Tibial nerve (tissue), 4 donors: ENCODE measurements at regions not wholly inside any gene's neighbourhood (a gene's known extent, or its start where the extent isn't known, plus 50 kb on each side); places are given as distances from the start of the nearest gene placed in this dataset.
"Not testable (repeated sequence)": the region's sequence is repeated elsewhere in the genome, so short reads cannot be mapped to it uniquely, and the experiment has no call there.

Experiments
- DNase-seq, 2 donors: peaks; one replicate each; pipeline ENCODE4 v3.0.0-alpha.2; 2019; ENCODE audit warnings: low spot score in 2 of 2
- H3K27ac ChIP-seq, 4 donors: fragments of 200-600 bp; sonication (generic) in 3 of 4; one replicate each; pipeline ENCODE4 v1.5.1; 2017 to 2019; ENCODE audit warnings: mild to moderate bottlenecking in 1 of 4
- H3K27me3 ChIP-seq, 2 donors: fragments of 200-600 bp; sonication (generic) in 1 of 2; one replicate each; pipeline versions ENCODE4 v1.5.1 to v1.6.0; 2017 to 2019
- H3K36me3 ChIP-seq, 3 donors: fragments of 200-600 bp; sonication (generic); one replicate each; pipeline ENCODE4 v1.5.1; 2018 to 2019
- H3K4me1 ChIP-seq, 4 donors: fragments of 200-600 bp; sonication (generic) in 3 of 4; one replicate each; pipeline ENCODE4 v1.5.1; 2017 to 2019
- H3K4me3 ChIP-seq, 4 donors: fragments of 200-600 bp; sonication (generic) in 3 of 4; one replicate each; pipeline ENCODE4 v1.5.1; 2017 to 2019; ENCODE audit warnings: mild to moderate bottlenecking in 1 of 4, moderate library complexity in 1 of 4
- H3K9me3 ChIP-seq, 4 donors: fragments of 200-600 bp; sonication (generic) in 3 of 4; one replicate each; pipeline ENCODE4 v1.5.1; 2017 to 2019
- EP300 ChIP-seq, 2 donors: sonication (generic); formaldehyde crosslinking; IDR thresholded peaks; one replicate each; pipeline ENCODE4 v1.6.1; 2017; ENCODE audit warnings: antibody characterized with exemption in 2 of 2, mild to moderate bottlenecking in 1 of 2
- POLR2A ChIP-seq, 2 donors: fragments of 450-650 bp; IDR thresholded peaks; one replicate each; pipeline ENCODE4 v1.6.1; 2017; ENCODE audit warnings: antibody characterized with exemption in 2 of 2, mild to moderate bottlenecking in 2 of 2, moderate library complexity in 2 of 2
- WGBS, 2 donors: methylation state at CpG; one replicate each; pipeline ENCODE4 v1.1.5; 2018; 5-methylcytosine and 5-hydroxymethylcytosine counted together
- TF ChIP-seq, protein P1 (sequence below), 5 experiments: fragments of 200-600 bp in 3 of 5; fragments of 450-650 bp in 2 of 5; sonication (generic) in 3 of 5; IDR thresholded peaks; one replicate each; pipeline ENCODE4 v1.5.1; 2016 to 2019; ENCODE audit warnings: antibody characterized with exemption in 5 of 5, mild to moderate bottlenecking in 3 of 5, moderate library complexity in 2 of 5

DNA sequence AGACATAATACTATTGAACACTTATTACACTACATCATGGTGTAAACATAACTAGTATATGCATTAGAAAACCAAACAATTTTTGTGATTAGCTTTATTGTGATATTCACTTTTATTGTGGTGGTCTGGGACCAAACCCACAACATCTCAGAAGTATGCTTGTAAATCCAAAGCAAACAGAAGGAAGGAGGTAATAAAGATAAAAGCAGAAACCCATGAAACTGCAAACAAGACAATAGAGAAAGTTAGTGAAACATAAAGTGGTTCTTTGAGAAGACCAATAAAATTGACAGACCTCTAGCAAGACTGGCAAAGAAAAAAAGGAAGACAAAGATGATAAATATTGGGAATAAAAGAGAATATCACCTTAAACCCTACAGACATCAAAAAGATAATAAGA, 268.3 kb downstream of the RPAP3 start:
- Histone ChIP-seq H3K36me3 (no peaks in the 10 kb centered on the region), H3K27me3 (no peaks in the 10 kb centered on the region), H3K9me3 (peaks cover 0 to 38% (median 7%) of the 10 kb centered on the region in 4 donors), H3K4me1 (no peaks in the 10 kb centered on the region), H3K4me3 (no peak overlapping the region), H3K27ac (no peak overlapping the region)
- no peak for DNase-seq
- no peak for TF ChIP-seq POLR2A (IDR thresholded peaks at IDR 0.05)
- TF ChIP-seq, protein P1, sequence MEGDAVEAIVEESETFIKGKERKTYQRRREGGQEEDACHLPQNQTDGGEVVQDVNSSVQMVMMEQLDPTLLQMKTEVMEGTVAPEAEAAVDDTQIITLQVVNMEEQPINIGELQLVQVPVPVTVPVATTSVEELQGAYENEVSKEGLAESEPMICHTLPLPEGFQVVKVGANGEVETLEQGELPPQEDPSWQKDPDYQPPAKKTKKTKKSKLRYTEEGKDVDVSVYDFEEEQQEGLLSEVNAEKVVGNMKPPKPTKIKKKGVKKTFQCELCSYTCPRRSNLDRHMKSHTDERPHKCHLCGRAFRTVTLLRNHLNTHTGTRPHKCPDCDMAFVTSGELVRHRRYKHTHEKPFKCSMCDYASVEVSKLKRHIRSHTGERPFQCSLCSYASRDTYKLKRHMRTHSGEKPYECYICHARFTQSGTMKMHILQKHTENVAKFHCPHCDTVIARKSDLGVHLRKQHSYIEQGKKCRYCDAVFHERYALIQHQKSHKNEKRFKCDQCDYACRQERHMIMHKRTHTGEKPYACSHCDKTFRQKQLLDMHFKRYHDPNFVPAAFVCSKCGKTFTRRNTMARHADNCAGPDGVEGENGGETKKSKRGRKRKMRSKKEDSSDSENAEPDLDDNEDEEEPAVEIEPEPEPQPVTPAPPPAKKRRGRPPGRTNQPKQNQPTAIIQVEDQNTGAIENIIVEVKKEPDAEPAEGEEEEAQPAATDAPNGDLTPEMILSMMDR (IDR thresholded peaks at IDR 0.05): no peak
- TF ChIP-seq EP300 (IDR thresholded peaks at IDR 0.05): no peak

DNA sequence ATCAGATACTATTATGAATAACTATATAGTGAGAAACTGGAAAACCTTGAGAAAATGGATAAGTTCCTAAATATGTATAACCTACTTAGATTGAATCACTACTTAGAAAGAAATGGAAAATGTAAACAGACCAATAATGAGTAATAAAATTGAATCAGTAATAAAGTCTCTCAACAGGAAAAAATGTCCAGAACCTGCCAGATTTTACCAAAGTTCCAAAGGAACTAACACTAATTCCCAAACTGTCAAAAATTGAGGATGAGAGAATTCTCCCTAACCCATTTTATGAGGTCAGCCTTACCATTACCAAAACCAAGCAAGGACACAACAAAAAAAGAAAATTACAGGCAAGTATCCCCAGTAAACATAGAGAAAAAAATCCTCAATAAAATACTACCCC, 272.0 kb downstream of the RPAP3 start:
- H3K4me3 ChIP-seq: no peak overlapping the region
- DNase-seq: no peak
- H3K27me3 ChIP-seq: no peaks in the 10 kb centered on the region
- no peak for TF ChIP-seq POLR2A (IDR thresholded peaks at IDR 0.05)
- TF ChIP-seq, protein P1 (IDR thresholded peaks at IDR 0.05): no peak
- no peak for TF ChIP-seq EP300 (IDR thresholded peaks at IDR 0.05)
- no peak overlapping the region for H3K27ac ChIP-seq
- no peaks in the 10 kb centered on the region for H3K36me3 ChIP-seq
- no peaks in the 10 kb centered on the region for H3K4me1 ChIP-seq
- peaks cover 0 to 26% (median 6%) of the 10 kb centered on the region in 4 donors for H3K9me3 ChIP-seq

DNA sequence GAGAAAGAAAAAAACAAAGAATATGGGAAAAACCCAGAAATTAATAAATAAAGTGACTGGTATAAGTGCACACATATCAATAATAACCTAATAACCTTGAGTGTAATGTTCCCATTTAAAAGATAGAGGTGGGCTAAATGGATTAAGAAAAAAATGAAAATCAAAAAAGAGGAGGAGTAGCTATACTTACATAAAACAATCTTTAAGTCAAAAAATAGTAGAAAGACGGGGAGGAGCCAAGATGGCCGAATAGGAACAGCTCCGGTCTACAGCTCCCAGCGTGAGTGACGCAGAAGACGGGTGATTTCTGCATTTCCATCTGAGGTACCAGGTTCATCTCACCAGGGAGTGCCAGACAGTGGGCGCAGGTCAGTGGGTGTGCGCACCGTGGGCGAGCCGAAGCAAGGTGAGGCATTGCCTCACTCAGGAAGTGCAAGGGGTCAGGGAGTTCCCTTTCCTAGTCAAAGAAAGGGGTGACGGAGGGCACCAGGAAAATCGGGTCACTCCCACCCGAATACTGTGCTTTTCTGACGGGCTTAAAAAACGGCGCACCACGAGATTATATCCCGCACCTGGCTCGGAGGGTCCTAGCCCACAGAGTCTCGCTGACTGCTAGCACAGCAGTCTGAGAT, 279.0 kb downstream of the RPAP3 start:
- H3K27me3 ChIP-seq, H3K4me3 ChIP-seq, H3K27ac ChIP-seq, H3K4me1 ChIP-seq, H3K9me3 ChIP-seq, DNase-seq, H3K36me3 ChIP-seq: not testable (repeated sequence)
- 86 to 94% methylated on average over 21 of the region's 21 CpGs for WGBS, 2 donors

DNA sequence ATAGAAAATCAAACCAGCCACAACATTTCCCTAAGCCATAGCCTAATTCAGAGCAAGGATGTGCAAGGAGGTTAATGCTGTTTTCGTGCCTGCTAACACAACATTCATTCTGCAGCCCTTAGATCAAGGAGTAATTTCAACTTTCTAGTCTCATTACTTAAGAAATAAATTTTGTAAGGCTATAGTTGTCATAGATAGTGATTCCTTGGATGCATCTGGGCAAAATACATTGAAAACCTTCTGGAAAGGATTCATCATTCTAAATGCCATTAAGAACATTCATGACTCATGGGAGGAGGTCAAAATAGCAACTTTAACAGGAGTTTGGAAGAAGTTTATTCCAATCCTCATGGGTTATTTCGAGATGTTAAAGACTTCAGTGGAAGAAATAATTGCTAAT, 283.2 kb downstream of the RPAP3 start:
- H3K27ac ChIP-seq: no peak overlapping the region
- no peak for DNase-seq
- H3K4me3 ChIP-seq: no peak overlapping the region
- TF ChIP-seq EP300 (IDR thresholded peaks at IDR 0.05) (no peak), POLR2A (IDR thresholded peaks at IDR 0.05) (no peak)
- TF ChIP-seq, protein P1 (IDR thresholded peaks at IDR 0.05): no peak
- H3K27me3 ChIP-seq: no peaks in the 10 kb centered on the region
- no peaks in the 10 kb centered on the region for H3K9me3 ChIP-seq
- no peaks in the 10 kb centered on the region for H3K36me3 ChIP-seq
- WGBS, 2 donors: 52 to 55% methylated on average over 2 of the region's 2 CpGs
- no peaks in the 10 kb centered on the region for H3K4me1 ChIP-seq

DNA sequence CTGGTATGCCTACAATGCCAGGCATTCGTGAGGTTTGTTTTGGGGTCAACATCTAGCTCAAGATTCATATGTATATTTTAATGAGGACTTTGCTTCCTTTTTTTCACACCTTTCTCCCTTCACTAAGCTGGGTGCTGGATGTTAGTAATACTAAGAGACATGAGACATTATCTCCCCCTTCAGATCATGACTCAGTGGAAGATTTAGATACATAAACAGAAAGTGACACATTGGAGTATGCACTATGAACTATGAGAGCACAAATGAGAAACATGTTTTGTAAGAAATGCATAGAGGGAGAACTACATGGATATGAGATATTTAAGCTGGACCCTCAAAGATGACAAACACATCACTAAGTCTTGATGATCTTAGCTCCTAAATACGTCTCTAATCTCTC, 286.3 kb downstream of the RPAP3 start:
- H3K36me3 ChIP-seq: no peaks in the 10 kb centered on the region
- no peaks in the 10 kb centered on the region for H3K9me3 ChIP-seq
- no peak for DNase-seq
- H3K27ac ChIP-seq: no peak overlapping the region
- 79 to 86% methylated on average over 2 of the region's 2 CpGs for WGBS, 2 donors
- no peak for TF ChIP-seq EP300 (IDR thresholded peaks at IDR 0.05)
- TF ChIP-seq POLR2A (IDR thresholded peaks at IDR 0.05): no peak
- TF ChIP-seq, protein P1 (IDR thresholded peaks at IDR 0.05): no peak
- no peak overlapping the region for H3K4me3 ChIP-seq
- no peaks in the 10 kb centered on the region for H3K27me3 ChIP-seq
- H3K4me1 ChIP-seq: no peaks in the 10 kb centered on the region

DNA sequence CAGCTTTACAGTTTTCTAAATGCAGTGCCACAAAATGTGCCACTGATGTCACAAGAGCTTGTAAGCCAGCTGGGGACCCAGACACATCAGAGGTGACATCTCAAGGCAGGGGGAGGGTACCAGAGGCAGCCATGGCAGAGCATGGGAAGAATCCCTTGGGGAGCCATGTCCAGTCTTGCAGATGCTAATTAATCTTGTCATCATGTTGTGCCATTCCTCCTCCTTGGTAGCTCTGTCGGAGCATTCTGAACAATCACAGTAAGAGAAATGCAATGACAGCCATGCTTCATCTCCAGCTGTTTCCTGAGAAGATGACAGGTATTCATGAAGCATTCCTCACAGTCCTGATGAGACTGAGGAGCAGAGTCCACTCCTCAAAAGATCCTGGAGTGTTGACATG, 287.9 kb downstream of the RPAP3 start:
- Histone ChIP-seq H3K4me3 (no peak overlapping the region), H3K4me1 (no peaks in the 10 kb centered on the region), H3K27ac (no peak overlapping the region), H3K9me3 (no peaks in the 10 kb centered on the region), H3K27me3 (no peaks in the 10 kb centered on the region), H3K36me3 (no peaks in the 10 kb centered on the region)
- no peak for DNase-seq
- TF ChIP-seq EP300 (IDR thresholded peaks at IDR 0.05) (no peak), POLR2A (IDR thresholded peaks at IDR 0.05) (no peak)
- TF ChIP-seq, protein P1 (IDR thresholded peaks at IDR 0.05): no peak
- WGBS, 2 donors: 82 to 84% methylated on average over 1 of the region's 1 CpG
